ENCODE measurements at regions not wholly inside any gene's neighbourhood (a gene's known extent, or its start where the extent isn't known, plus 50 kb on each side); places are given as distances from the start of the nearest gene placed in this dataset.

GRCh38 chr14:65916055-65916454, 503.5 kb downstream of the FUT8 start:
- Mint-ChIP-seq H3K27ac (no peak overlapping the region), H3K4me3 (no peak overlapping the region), H3K4me1 (ENCODE audit: low read depth) (peaks cover 6% of the 10 kb centered on the region), H3K9me3 (no peaks in the 10 kb centered on the region), H3K36me3 (no peaks in the 10 kb centered on the region), H3K27me3 (no peaks in the 10 kb centered on the region)
- ChIA-PET CTCF (interaction anchor here (1.4 kb wide), 1 partner anchor 108 kb away, joined by 3 read pairs; no protein-coding TSS in a partner anchor), POLR2A (no interaction called here)
- intact Hi-C loops (cut with micrococcal nuclease), result no loop called here
- no peak for DNase-seq

DNA sequence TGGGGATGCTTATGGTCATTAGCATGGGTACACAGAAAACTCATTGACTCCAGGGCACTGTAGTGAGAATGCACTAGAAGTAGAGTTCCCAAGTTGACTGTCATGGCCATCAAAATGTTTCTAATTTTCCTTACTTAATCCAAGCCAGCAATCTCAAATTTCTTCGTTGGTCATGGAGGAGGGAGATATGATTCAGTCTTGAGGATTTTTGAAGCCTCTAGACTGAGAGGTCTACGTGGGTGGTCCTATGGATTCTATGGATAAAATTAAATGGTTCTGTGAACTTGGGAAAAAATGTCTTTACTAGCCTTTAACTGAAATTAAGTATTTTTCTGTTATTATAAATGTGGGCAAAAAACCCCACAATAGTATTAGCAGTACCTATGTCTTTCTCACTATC, 508.5 kb downstream of the FUT8 start:
- H3K36me3 Mint-ChIP-seq, result no peaks in the 10 kb centered on the region
- no peaks in the 10 kb centered on the region for H3K27me3 Mint-ChIP-seq
- H3K4me3 Mint-ChIP-seq, result no peak overlapping the region
- H3K4me1 Mint-ChIP-seq (ENCODE audit: low read depth), result peaks cover 13% of the 10 kb centered on the region
- DNase-seq, result no peak
- intact Hi-C loops (cut with micrococcal nuclease), result loop anchor here (10.0 kb wide), 1 partner anchor 216 kb away; no protein-coding TSS in a partner anchor
- CTCF ChIA-PET, result no interaction called here
- H3K27ac Mint-ChIP-seq, result no peak overlapping the region
- H3K9me3 Mint-ChIP-seq, result no peaks in the 10 kb centered on the region
- POLR2A ChIA-PET, result no interaction called here

GRCh38 chr14:65922142-65922541, 509.6 kb downstream of the FUT8 start:
- CTCF ChIA-PET, result interaction anchor here (1.0 to 1.3 kb wide), 2 partner anchors 39 to 97 kb away, joined by 3 to 4 read pairs; no protein-coding TSS in a partner anchor

DNA sequence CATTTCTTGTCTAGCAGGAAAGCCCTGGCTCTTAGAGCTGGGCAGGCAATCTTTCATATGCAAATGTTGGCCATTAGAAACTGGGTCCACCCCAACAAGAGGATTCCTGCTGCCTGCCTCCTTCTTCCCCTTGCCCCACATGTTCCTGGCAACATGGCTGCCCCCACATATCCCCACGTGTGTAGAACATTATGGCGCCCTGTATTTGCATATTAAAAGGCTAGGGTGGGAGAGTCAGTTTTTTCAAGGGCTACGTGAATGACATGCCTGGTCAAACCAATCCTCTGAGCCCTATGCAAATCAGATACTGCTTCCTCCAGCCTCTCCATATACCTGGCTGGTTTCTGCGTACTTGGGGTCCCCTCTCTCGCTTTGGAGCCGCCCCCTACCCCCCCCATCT, 514.0 kb downstream of the FUT8 start:
- POLR2A ChIA-PET, result interaction anchor here (0.8 to 2.2 kb wide), 4 partner anchors 14 to 80 kb away, joined by 3 to 8 read pairs (median 6); no protein-coding TSS in a partner anchor
- intact Hi-C loops (cut with micrococcal nuclease), result loop anchor here (5.0 to 10.0 kb wide), 2 partner anchors 119 to 222 kb away; no protein-coding TSS in a partner anchor
- Mint-ChIP-seq H3K36me3 (no peaks in the 10 kb centered on the region), H3K27me3 (peaks cover 2% of the 10 kb centered on the region), H3K9me3 (no peaks in the 10 kb centered on the region), H3K27ac (no peak overlapping the region), H3K4me3 (no peak overlapping the region), H3K4me1 (ENCODE audit: low read depth) (peaks cover 55% of the 10 kb centered on the region)
- CTCF ChIA-PET, result interaction anchor here (0.9 to 2.0 kb wide), 2 partner anchors 14 to 33 kb away, joined by 3 to 28 read pairs; no protein-coding TSS in a partner anchor
- DNase-seq, result no peak

More at GRCh38 chr14:65922142-65922541, 509.6 kb downstream of the FUT8 start:
- no peak for DNase-seq
- intact Hi-C loops (cut with micrococcal nuclease), result loop anchor here (10.0 kb wide), 1 partner anchor 217 kb away; no protein-coding TSS in a partner anchor
- Mint-ChIP-seq H3K27ac (no peak overlapping the region), H3K36me3 (no peaks in the 10 kb centered on the region), H3K4me3 (no peak overlapping the region), H3K27me3 (peaks cover 2% of the 10 kb centered on the region), H3K9me3 (no peaks in the 10 kb centered on the region), H3K4me1 (ENCODE audit: low read depth) (peaks cover 25% of the 10 kb centered on the region)
- POLR2A ChIA-PET, result no interaction called here

GRCh38 chr14:65926935-65927700, 514.6 kb downstream of the FUT8 start:
- Mint-ChIP-seq H3K27me3 (peaks cover 2% of the 10 kb centered on the region), H3K4me1 (ENCODE audit: low read depth) (peaks cover 54% of the 10 kb centered on the region)

DNA sequence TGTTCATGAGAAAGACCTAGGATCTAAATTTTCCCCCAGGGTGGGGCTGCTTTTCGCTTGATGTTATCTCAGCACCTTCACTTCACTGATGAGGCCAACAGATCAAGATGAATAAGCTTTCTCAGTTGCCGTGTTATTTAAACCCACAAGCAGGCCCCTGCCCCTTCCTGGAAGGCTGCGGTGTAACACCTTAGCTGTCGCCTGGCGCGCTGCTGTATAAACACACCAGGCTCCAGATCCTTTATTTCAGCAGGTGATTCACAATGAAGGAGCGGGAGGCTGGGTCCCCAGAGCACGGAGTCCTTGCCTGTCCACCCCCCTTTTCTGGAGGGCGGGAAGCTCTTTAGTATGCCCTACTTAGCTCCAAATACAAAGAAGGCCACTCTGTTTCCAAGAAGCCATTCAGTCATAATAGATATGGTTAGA, 515.4 kb downstream of the FUT8 start:
- H3K4me3 Mint-ChIP-seq, result peak overlapping the region; percentile 18

More at GRCh38 chr14:65926935-65927700, 514.6 kb downstream of the FUT8 start:
- Mint-ChIP-seq H3K27ac (no peak overlapping the region), H3K36me3 (no peaks in the 10 kb centered on the region), H3K4me3 (no peak overlapping the region), H3K9me3 (no peaks in the 10 kb centered on the region)
- DNase-seq, result no peak
- ChIA-PET POLR2A (interaction anchor here (0.8 to 2.2 kb wide), 6 partner anchors 10 to 80 kb away, joined by 3 to 8 read pairs (median 6); no protein-coding TSS in a partner anchor), CTCF (interaction anchor here (0.7 to 2.0 kb wide), 10 partner anchors 12 to 103 kb away, joined by 3 to 28 read pairs (median 4); no protein-coding TSS in a partner anchor)
- intact Hi-C loops (cut with micrococcal nuclease), result loop anchor here (1.0 to 10.0 kb wide), 3 partner anchors 48 to 222 kb away; no protein-coding TSS in a partner anchor

GRCh38 chr14:65928995-65929394, 516.5 kb downstream of the FUT8 start:
- Mint-ChIP-seq H3K27ac (peak overlapping the region; percentile 46), H3K27me3 (peaks cover 2% of the 10 kb centered on the region), H3K9me3 (no peaks in the 10 kb centered on the region), H3K36me3 (no peaks in the 10 kb centered on the region), H3K4me1 (ENCODE audit: low read depth) (peaks cover 51% of the 10 kb centered on the region), H3K4me3 (no peak overlapping the region)
- CTCF ChIA-PET, result interaction anchor here (1.2 kb wide), 1 partner anchor 12 kb away, joined by 4 read pairs; no protein-coding TSS in a partner anchor
- POLR2A ChIA-PET, result no interaction called here
- intact Hi-C loops (cut with micrococcal nuclease), result loop anchor here (1.0 to 10.0 kb wide), 6 partner anchors 8 to 722 kb away; no protein-coding TSS in a partner anchor
- DNase-seq, result no peak

More for the DNA sequence above, 515.4 kb downstream of the FUT8 start:
- ChIA-PET CTCF (interaction anchor here (0.7 to 2.0 kb wide), 12 partner anchors 10 to 103 kb away, joined by 3 to 28 read pairs (median 4); no protein-coding TSS in a partner anchor), POLR2A (interaction anchor here (0.8 to 2.2 kb wide), 4 partner anchors 11 to 81 kb away, joined by 4 to 8 read pairs (median 8); no protein-coding TSS in a partner anchor)
- Mint-ChIP-seq H3K4me1 (ENCODE audit: low read depth) (peaks cover 51% of the 10 kb centered on the region), H3K36me3 (no peaks in the 10 kb centered on the region), H3K9me3 (no peaks in the 10 kb centered on the region), H3K27ac (peak overlapping the region; percentile 43), H3K27me3 (peaks cover 2% of the 10 kb centered on the region)
- intact Hi-C loops (cut with micrococcal nuclease), result loop anchor here (1.0 to 10.0 kb wide), 7 partner anchors 9 to 721 kb away; no protein-coding TSS in a partner anchor
- DNase-seq, result peak; percentile 92

GRCh38 chr14:65933400-65934069, 521.0 kb downstream of the FUT8 start:
- no peaks in the 10 kb centered on the region for H3K27me3 Mint-ChIP-seq
- intact Hi-C loops (cut with micrococcal nuclease), result no loop called here
- CTCF ChIA-PET, result no interaction called here
- no peaks in the 10 kb centered on the region for H3K9me3 Mint-ChIP-seq
- no peak overlapping the region for H3K27ac Mint-ChIP-seq
- POLR2A ChIA-PET, result no interaction called here
- no peak for DNase-seq
- no peaks in the 10 kb centered on the region for H3K36me3 Mint-ChIP-seq
- H3K4me3 Mint-ChIP-seq, result no peak overlapping the region
- H3K4me1 Mint-ChIP-seq (ENCODE audit: low read depth), result peaks cover 37% of the 10 kb centered on the region

GRCh38 chr14:65934070-65934435, 521.5 kb downstream of the FUT8 start:
- ChIA-PET CTCF (no interaction called here), POLR2A (no interaction called here)
- Mint-ChIP-seq H3K27me3 (no peaks in the 10 kb centered on the region), H3K27ac (no peak overlapping the region), H3K9me3 (no peaks in the 10 kb centered on the region), H3K36me3 (no peaks in the 10 kb centered on the region), H3K4me3 (no peak overlapping the region), H3K4me1 (ENCODE audit: low read depth) (peaks cover 36% of the 10 kb centered on the region)
- intact Hi-C loops (cut with micrococcal nuclease), result no loop called here
- no peak for DNase-seq

DNA sequence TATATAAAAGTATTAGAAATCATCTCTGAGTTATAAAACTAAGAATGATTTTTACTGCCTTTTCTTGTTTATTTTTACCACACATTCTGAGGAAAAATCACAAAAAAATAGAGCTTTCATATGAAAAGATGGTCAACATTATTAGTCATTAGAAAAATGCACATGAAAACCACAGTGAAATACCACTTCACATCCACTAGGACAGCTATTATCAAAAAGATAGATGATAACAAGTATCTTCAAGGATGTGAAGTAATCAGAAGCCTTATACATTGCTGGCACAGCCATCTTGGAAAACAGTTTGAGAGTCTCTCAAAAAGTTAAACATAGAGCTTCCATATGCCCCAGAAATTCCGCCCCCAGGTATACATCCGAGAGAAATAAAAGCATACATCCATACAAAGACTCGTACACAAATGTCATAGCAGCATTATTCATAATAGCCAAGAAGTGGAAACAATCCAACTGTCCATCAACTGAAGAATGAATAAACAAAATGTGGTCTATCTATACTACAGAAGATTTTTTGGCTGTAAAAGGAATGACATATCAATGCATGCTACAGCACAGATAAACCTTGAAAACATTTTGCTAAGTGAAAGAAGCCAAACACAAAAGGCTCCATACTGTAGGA, 523.9 kb downstream of the FUT8 start:
- POLR2A ChIA-PET, result no interaction called here
- CTCF ChIA-PET, result no interaction called here
- Mint-ChIP-seq H3K4me3 (no peak overlapping the region), H3K27me3 (no peaks in the 10 kb centered on the region), H3K9me3 (no peaks in the 10 kb centered on the region), H3K4me1 (ENCODE audit: low read depth) (peaks cover 27% of the 10 kb centered on the region), H3K27ac (no peak overlapping the region), H3K36me3 (no peaks in the 10 kb centered on the region)
- intact Hi-C loops (cut with micrococcal nuclease), result no loop called here
- no peak for DNase-seq

DNA sequence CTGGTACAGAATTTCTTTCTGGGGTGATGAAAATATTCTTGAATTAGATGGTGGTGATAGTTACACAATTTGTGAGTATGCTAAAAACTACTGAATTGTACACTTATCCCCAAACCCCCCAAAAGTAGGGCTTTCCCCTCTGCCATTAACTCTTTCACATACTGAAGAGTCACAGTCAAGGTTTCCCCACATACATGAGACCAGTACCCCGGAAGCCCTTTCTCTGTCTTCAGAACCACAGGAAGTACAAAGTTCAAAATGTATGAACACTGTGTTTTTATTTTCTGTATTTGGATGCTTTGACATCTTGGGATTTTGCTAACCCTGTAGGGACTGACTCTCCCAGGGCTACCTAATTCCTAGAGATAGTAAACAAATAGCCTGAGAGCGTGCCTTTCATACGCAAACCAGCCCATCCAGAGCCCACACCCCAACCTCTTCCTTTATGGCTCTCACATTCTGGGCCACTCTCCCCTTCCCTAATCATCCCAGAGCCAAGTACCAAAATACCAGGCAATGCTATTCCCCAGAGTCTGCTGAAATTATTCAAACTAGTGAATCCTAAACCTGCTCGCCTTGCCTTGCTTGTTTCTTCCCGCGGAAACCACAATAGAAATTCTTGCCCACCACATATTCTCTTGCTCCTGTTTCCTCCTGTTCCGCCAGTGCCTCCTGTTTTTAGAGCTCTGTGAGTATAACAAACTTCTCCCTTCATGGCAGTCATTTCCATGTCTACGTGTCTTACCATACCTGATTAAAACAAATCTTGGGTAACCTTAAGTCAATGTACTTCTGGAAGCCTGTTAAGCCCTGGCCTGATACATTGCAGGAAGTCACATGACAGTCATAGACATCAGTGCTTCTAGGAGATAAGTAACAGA, 524.8 kb downstream of the FUT8 start:
- Mint-ChIP-seq H3K4me1 (ENCODE audit: low read depth) (peaks cover 27% of the 10 kb centered on the region), H3K9me3 (no peaks in the 10 kb centered on the region), H3K27me3 (no peaks in the 10 kb centered on the region), H3K36me3 (no peaks in the 10 kb centered on the region), H3K4me3 (no peak overlapping the region), H3K27ac (peak overlapping the region; percentile 66)
- ChIA-PET POLR2A (no interaction called here), CTCF (interaction anchor here (1.3 kb wide), 1 partner anchor 9 kb away, joined by 3 read pairs; no protein-coding TSS in a partner anchor)
- no peak for DNase-seq
- intact Hi-C loops (cut with micrococcal nuclease), result loop anchor here (1.0 kb wide), 1 partner anchor 9 kb away; no protein-coding TSS in a partner anchor
